ENCODE measurements at regions not wholly inside any gene's neighbourhood (a gene's known extent, or its start where the extent isn't known, plus 50 kb on each side); places are given as distances from the start of the nearest gene placed in this dataset.

- no peak for DNase-seq (ENCODE audit: low spot score)
- TF ChIP-seq CTCF (IDR thresholded peaks at IDR 0.05; ENCODE audit: extremely low read depth, insufficient read depth, missing control alignments): no peak
- in situ Hi-C loops (cut with MboI; ENCODE audit: low pct_unique_long_range_greater_than_20kb, low sequenced_read_pairs, unreplicated experiment): no loop called here
These were observed 104.4 kb downstream of the DAD1 start for GRCh38 chr14:22484632-22485031.

GRCh38 chr14:22483863-22484593 lies 105.0 kb downstream of the DAD1 start:
- no peak for DNase-seq (ENCODE audit: low spot score)
- TF ChIP-seq CTCF (IDR thresholded peaks at IDR 0.05; ENCODE audit: extremely low read depth, insufficient read depth, missing control alignments): no peak
- in situ Hi-C loops (cut with MboI; ENCODE audit: low pct_unique_long_range_greater_than_20kb, low sequenced_read_pairs, unreplicated experiment): no loop called here

GRCh38 chr14:22482782-22483553 lies 106.1 kb downstream of the DAD1 start:
- in situ Hi-C loops (cut with MboI; ENCODE audit: low pct_unique_long_range_greater_than_20kb, low sequenced_read_pairs, unreplicated experiment): no loop called here
- no peak for DNase-seq (ENCODE audit: low spot score)
- no peak for TF ChIP-seq CTCF (IDR thresholded peaks at IDR 0.05; ENCODE audit: extremely low read depth, insufficient read depth, missing control alignments)

GRCh38 chr14:22482085-22482694 lies 106.8 kb downstream of the DAD1 start:
- no peak for TF ChIP-seq CTCF (IDR thresholded peaks at IDR 0.05; ENCODE audit: extremely low read depth, insufficient read depth, missing control alignments)
- in situ Hi-C loops (cut with MboI; ENCODE audit: low pct_unique_long_range_greater_than_20kb, low sequenced_read_pairs, unreplicated experiment): no loop called here
- DNase-seq (ENCODE audit: low spot score): no peak

- in situ Hi-C loops (cut with MboI; ENCODE audit: low pct_unique_long_range_greater_than_20kb, low sequenced_read_pairs, unreplicated experiment): no loop called here
- DNase-seq (ENCODE audit: low spot score): no peak
- TF ChIP-seq CTCF (IDR thresholded peaks at IDR 0.05; ENCODE audit: extremely low read depth, insufficient read depth, missing control alignments): no peak
These were observed 107.5 kb downstream of the DAD1 start for GRCh38 chr14:22481546-22481945.

GRCh38 chr14:22479776-22480464 lies 109.1 kb downstream of the DAD1 start:
- in situ Hi-C loops (cut with MboI; ENCODE audit: low pct_unique_long_range_greater_than_20kb, low sequenced_read_pairs, unreplicated experiment): loop anchor here (10.0 kb wide), 1 partner anchor 85 kb away; no protein-coding TSS in a partner anchor
- no peak for TF ChIP-seq CTCF (IDR thresholded peaks at IDR 0.05; ENCODE audit: extremely low read depth, insufficient read depth, missing control alignments)
- DNase-seq (ENCODE audit: low spot score): no peak

Measured in GM13977 (cell line).